ENCODE measurements at regions not wholly inside any gene's neighbourhood (a gene's known extent, or its start where the extent isn't known, plus 50 kb on each side); places are given as distances from the start of the nearest gene placed in this dataset.
"Not testable (repeated sequence)": the region's sequence is repeated elsewhere in the genome, so short reads cannot be mapped to it uniquely, and the experiment has no call there.

- no peak for DNase-seq
- TF ChIP-seq CTCF (IDR thresholded peaks at IDR 0.05) (no peak), POLR2A (IDR thresholded peaks at IDR 0.05) (no peak)
- Histone ChIP-seq H3K4me1 (replicated peaks in 1 of 2) (no peaks in the 10 kb centered on the region), H3K27me3 (no peaks in the 10 kb centered on the region), H3K4me3 (no peak overlapping the region), H3K36me3 (replicated peaks in 1 of 2) (no peaks in the 10 kb centered on the region), H3K27ac (no peak overlapping the region), H3K9me3 (replicated peaks in 1 of 3) (no peaks in the 10 kb centered on the region)
- intact Hi-C loops (cut with DNase I) = no loop called here
These were observed 590.2 kb upstream of the B3GAT1 start for GRCh38 chr11:135002236-135002635.

- WGBS, 4 donors = 87 to 96% (median 90%) methylated on average over 2 of the region's 2 CpGs
- Histone ChIP-seq H3K27me3 (no peaks in the 10 kb centered on the region), H3K9me3 (replicated peaks in 1 of 3) (no peaks in the 10 kb centered on the region), H3K4me1 (replicated peaks in 1 of 2) (no peaks in the 10 kb centered on the region), H3K36me3 (replicated peaks in 1 of 2) (no peaks in the 10 kb centered on the region), H3K27ac (no peak overlapping the region), H3K4me3 (no peak overlapping the region)
- no peak for DNase-seq
- TF ChIP-seq CTCF (IDR thresholded peaks at IDR 0.05) (no peak), POLR2A (IDR thresholded peaks at IDR 0.05) (no peak)
- intact Hi-C loops (cut with DNase I) = no loop called here
These were observed 589.5 kb upstream of the B3GAT1 start for GRCh38 chr11:135001581-135001980.

- intact Hi-C loops (cut with DNase I); H3K27me3 ChIP-seq; DNase-seq; H3K9me3 ChIP-seq (replicated peaks in 1 of 3); H3K4me1 ChIP-seq (replicated peaks in 1 of 2); H3K36me3 ChIP-seq (replicated peaks in 1 of 2); H3K4me3 ChIP-seq; H3K27ac ChIP-seq: not testable (repeated sequence)
- 61 to 82% (median 65%) methylated on average over 5 of the region's 5 CpGs for WGBS, 4 donors
These were observed 589.0 kb upstream of the B3GAT1 start for GRCh38 chr11:135001065-135001464.

- TF ChIP-seq POLR2A (IDR thresholded peaks at IDR 0.05) (no peak), CTCF (IDR thresholded peaks at IDR 0.05) (no peak)
- no peak for DNase-seq
These were observed 587.5 kb upstream of the B3GAT1 start for GRCh38 chr11:134999590-134999989.

GRCh38 chr11:134997652-134998320 lies 585.7 kb upstream of the B3GAT1 start:
- Histone ChIP-seq H3K27ac (no peak overlapping the region), H3K27me3 (no peaks in the 10 kb centered on the region), H3K4me3 (no peak overlapping the region), H3K36me3 (replicated peaks in 1 of 2) (no peaks in the 10 kb centered on the region), H3K9me3 (replicated peaks in 1 of 3) (no peaks in the 10 kb centered on the region), H3K4me1 (replicated peaks in 1 of 2) (no peaks in the 10 kb centered on the region)
- no peak for DNase-seq
- intact Hi-C loops (cut with DNase I) = no loop called here
- WGBS, 4 donors = 74 to 83% (median 77%) methylated on average over 11 of the region's 11 CpGs
- TF ChIP-seq POLR2A (IDR thresholded peaks at IDR 0.05) (no peak), CTCF (IDR thresholded peaks at IDR 0.05) (no peak)

More at GRCh38 chr11:134999590-134999989, 587.5 kb upstream of the B3GAT1 start:
- no peaks in the 10 kb centered on the region for H3K9me3 ChIP-seq (replicated peaks in 1 of 3)
- H3K27ac ChIP-seq = no peak overlapping the region
- intact Hi-C loops (cut with DNase I) = no loop called here
- no peaks in the 10 kb centered on the region for H3K36me3 ChIP-seq (replicated peaks in 1 of 2)
- no peak overlapping the region for H3K4me3 ChIP-seq
- 36 to 49% (median 40%) methylated on average over 6 of the region's 6 CpGs for WGBS, 4 donors
- H3K4me1 ChIP-seq (replicated peaks in 1 of 2) = no peaks in the 10 kb centered on the region
- H3K27me3 ChIP-seq = no peaks in the 10 kb centered on the region

All from adrenal gland (tissue), 9 donors.